ENCODE measurements at regions not wholly inside any gene's neighbourhood (a gene's known extent, or its start where the extent isn't known, plus 50 kb on each side); places are given as distances from the start of the nearest gene placed in this dataset.

DNA sequence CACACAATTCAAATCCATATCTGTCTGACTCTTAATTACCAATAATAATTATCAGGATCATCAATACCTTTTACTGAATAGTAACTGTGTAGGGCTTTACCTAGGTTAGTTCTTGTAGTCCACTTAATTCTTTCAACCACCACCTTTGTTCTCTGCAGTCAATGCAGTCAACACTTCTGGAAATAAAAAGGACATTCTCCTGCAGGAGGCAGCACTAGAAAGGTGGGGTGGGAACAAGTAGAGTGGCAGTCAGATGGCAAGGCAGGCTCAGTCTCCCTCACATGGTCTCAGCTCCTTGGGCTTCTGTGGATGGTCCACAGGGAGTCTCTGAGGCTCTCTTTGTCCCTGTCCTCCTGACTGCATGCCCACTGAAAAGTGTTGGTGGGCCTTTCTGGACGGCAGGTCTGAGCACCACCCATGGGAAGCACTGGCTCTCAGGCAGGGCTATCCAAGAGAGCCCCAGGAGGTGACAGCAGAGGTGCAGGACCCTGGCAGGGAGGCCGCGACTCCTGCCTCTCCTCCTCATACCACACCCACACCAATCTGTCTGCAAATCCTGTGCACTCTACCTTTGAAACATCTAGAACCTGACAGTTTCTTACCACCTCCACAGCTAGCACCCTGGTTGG lies 237.3 kb downstream of the FOXD2 start:
- Mint-ChIP-seq H3K27me3 (peaks cover 19% of the 10 kb centered on the region), H3K4me3 (no peak overlapping the region), H3K36me3 (ENCODE audit: low read depth) (no peaks in the 10 kb centered on the region), H3K27ac (no peak overlapping the region), H3K9me3 (peaks cover 5% of the 10 kb centered on the region), H3K4me1 (ENCODE audit: low read depth) (no peaks in the 10 kb centered on the region)

DNA sequence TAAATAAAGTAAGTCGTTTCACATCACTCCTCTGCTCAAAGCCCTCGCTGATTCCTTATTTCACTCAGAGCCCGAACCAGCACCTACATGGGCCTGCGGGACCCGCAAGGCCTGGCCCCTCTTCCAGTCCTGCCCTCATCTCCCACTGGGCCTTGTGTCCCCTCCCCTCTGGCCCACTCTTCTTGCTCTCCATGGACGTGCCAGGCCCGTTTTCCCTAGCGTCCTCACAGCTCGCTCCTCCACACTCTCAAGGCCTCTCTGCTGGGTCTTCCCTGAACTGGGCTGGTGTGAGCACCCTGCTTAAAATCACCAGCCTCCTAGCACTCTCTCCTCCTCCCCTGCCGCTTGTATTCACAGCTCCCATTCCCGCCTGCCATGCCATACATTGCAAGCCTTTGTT lies 237.9 kb downstream of the FOXD2 start:
- Mint-ChIP-seq H3K9me3 (peaks cover 5% of the 10 kb centered on the region), H3K36me3 (ENCODE audit: low read depth) (no peaks in the 10 kb centered on the region), H3K4me3 (no peak overlapping the region), H3K27me3 (peaks cover 15% of the 10 kb centered on the region), H3K4me1 (ENCODE audit: low read depth) (no peaks in the 10 kb centered on the region), H3K27ac (no peak overlapping the region)

DNA sequence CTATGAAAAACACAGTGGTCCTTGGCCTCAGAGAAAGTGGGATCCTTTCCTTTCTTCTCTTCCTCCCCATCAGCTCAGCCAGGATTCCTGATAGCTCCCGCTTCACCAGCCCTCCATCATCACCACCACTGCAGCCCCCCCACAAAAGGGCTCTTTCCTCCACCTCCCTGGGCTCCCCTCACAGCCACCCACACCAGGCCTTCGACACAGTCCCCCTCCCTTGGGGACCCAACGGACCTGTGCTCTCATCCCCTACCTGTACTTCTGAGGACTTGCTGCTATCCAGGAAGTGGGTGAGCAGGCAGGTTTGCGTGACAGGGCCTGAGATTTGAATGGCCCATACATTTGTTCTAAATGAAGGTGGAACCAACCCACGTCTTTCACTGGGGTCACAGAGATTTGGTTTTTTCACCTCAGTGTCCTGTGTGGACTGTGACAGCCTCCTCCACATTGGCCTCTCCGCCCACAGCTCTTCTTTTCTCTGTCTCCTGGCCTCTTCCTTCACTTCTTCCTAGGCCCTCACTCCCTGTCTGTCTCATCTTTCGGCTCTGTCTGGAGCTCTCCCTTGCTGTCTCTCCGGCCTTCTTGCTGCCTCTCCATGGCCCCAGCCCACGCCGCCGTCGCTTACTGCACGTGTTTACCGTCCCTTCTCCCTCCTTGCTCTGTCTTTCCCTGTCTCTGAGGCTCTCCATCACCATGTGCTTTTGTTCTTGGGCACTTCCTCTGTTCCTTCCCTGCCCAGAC lies 238.6 kb downstream of the FOXD2 start:
- no peaks in the 10 kb centered on the region for H3K4me1 Mint-ChIP-seq (ENCODE audit: low read depth)
- no peak overlapping the region for H3K27ac Mint-ChIP-seq
- no peaks in the 10 kb centered on the region for H3K36me3 Mint-ChIP-seq (ENCODE audit: low read depth)
- peaks cover 11% of the 10 kb centered on the region for H3K27me3 Mint-ChIP-seq
- H3K4me3 Mint-ChIP-seq, result no peak overlapping the region
- peaks cover 5% of the 10 kb centered on the region for H3K9me3 Mint-ChIP-seq

DNA sequence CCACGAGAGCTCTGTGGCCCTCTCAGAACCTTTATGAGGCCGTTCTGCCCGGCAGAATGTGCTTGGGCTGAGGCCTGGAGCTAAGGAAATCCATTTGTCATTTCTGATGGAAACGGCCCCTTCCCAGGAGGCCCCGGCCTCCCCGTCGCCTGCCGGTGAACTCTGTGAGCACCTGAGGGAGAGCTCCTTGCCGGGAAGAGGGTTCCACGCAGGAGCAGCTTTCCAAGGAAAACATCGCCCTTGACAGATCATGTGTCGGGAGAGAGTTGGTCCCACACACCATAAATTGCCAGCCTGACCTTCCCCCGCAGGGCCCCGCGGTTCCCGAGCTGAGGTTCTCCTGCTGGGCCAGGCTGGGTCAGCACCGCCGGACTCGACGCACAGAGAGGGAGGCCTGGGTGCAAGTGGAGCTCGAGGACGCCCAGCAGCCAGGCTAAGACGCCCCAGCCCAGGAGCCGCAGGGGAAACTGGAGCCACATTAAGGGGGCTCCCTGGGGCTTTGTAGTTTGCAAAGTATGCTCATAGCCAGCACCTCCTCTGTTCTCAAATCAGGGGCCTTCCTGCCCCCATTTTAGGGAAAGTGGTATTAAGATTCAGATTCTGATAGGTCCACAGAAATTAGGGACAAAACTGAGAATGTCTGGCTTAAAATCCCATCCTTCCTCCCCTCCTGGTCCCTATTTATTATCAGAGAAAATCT lies 239.5 kb downstream of the FOXD2 start:
- H3K4me1 Mint-ChIP-seq (ENCODE audit: low read depth), result no peaks in the 10 kb centered on the region
- H3K27ac Mint-ChIP-seq, result no peak overlapping the region
- H3K4me3 Mint-ChIP-seq, result no peak overlapping the region
- H3K27me3 Mint-ChIP-seq, result peaks cover 10% of the 10 kb centered on the region
- H3K36me3 Mint-ChIP-seq (ENCODE audit: low read depth), result no peaks in the 10 kb centered on the region
- peaks cover 4% of the 10 kb centered on the region for H3K9me3 Mint-ChIP-seq

DNA sequence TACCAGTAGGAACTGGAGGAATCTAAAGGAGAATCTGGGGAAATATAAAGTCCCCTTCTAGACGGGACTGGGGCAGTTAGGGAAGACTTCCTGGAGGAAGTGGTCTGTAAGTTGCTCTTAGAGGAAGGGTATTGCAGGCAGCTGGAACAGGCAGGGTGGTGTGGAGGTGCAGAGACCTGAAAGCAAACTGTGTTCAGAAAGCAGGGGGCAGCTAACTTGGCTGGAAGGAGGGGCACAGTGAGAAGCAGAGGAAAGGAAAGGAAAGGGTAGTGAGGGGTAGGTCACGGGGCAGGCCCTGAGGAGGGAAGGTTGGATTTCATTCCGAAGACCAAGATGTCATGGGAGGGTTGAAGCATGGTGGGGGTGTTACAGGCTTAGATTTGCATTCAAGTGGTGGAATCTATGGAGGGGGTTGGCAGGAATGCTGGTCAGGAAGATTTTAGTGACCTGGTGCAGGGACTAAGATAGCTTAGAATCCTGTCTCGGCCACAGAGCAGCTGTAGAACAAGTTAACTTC lies 240.7 kb downstream of the FOXD2 start:
- no peak overlapping the region for H3K4me3 Mint-ChIP-seq
- H3K9me3 Mint-ChIP-seq, result no peaks in the 10 kb centered on the region
- H3K27me3 Mint-ChIP-seq, result peaks cover 6% of the 10 kb centered on the region
- no peaks in the 10 kb centered on the region for H3K36me3 Mint-ChIP-seq (ENCODE audit: low read depth)
- H3K4me1 Mint-ChIP-seq (ENCODE audit: low read depth), result no peaks in the 10 kb centered on the region
- no peak overlapping the region for H3K27ac Mint-ChIP-seq

DNA sequence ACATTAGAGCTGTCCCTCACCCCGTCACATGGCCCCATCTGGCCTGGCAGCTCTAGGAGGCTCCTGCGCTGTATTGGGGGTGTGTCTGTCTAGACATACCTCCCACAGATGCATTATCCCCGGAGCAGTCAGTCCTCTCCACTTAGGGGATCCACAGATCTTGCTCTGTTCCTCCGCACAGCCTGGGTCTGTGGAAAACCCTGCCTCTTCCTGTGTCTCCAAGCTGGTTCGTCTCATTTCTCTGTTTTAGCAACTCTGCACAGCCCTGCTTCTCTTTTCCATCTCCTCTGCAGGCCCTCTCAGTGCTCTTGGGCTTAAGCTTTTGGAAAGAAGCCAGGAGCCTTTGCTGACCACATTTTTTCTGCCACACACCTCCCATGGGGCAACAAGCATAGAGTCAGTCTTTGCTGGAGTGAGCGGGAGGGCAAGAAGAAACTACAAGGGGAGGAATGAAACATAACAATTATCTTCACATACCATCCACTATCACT lies 241.5 kb downstream of the FOXD2 start:
- Mint-ChIP-seq H3K9me3 (no peaks in the 10 kb centered on the region), H3K36me3 (ENCODE audit: low read depth) (no peaks in the 10 kb centered on the region), H3K27ac (no peak overlapping the region), H3K4me1 (ENCODE audit: low read depth) (no peaks in the 10 kb centered on the region), H3K27me3 (peaks cover 6% of the 10 kb centered on the region), H3K4me3 (no peak overlapping the region)

DNA sequence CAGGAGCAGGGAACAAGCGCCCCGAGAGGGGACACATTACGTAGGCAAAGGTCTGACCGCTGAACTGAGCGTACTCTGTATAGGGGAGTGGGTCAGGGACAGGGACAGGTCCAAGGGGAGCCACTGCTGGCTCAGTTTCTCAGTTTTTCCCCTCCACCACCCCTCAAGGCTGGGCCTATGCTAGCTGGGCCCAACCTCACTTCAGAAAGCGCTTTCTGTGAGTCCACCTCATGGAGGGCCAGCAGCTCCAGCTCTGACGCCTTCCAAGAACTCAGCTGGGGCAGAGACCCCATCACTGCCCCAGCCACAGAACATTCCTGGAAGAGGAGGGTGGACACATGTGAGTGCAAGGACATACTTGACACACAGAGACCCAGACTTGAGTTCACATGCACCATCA lies 242.0 kb downstream of the FOXD2 start:
- peaks cover 6% of the 10 kb centered on the region for H3K27me3 Mint-ChIP-seq
- no peak overlapping the region for H3K4me3 Mint-ChIP-seq
- no peaks in the 10 kb centered on the region for H3K36me3 Mint-ChIP-seq (ENCODE audit: low read depth)
- no peaks in the 10 kb centered on the region for H3K4me1 Mint-ChIP-seq (ENCODE audit: low read depth)
- no peaks in the 10 kb centered on the region for H3K9me3 Mint-ChIP-seq
- no peak overlapping the region for H3K27ac Mint-ChIP-seq

DNA sequence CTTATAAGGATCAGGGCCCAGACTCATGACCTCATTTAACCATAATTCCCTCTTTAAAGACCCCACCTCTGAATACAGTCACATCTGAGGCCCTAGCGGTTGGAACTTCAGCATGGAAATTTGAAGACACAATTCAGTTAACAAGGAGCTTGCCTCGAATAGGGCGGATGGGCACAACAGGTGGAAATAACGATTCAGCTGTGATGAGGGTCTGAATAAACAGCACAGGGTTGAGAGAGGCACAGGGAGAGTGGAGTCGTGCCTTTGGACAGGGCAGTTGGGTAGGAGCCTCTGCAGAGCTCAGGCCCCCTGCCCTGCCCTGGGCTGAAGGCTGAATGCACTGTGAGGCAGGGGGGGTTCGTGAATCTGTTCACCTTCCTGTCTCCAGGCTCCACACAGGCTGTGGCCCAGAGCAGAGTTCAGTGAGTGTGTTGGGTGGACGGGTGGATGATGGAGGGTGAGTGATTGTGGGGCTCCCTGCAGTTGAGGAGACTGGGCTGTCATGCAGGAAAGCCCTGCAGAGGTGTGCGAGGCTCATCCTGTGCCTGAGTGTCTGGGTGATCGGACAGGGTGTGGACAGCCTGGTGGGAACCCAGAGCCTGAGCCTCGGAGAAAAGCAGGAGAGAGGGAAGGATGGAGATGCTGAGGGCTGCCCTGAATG lies 243.1 kb downstream of the FOXD2 start:
- Mint-ChIP-seq H3K9me3 (no peaks in the 10 kb centered on the region), H3K27ac (no peak overlapping the region), H3K27me3 (peaks cover 6% of the 10 kb centered on the region)

DNA sequence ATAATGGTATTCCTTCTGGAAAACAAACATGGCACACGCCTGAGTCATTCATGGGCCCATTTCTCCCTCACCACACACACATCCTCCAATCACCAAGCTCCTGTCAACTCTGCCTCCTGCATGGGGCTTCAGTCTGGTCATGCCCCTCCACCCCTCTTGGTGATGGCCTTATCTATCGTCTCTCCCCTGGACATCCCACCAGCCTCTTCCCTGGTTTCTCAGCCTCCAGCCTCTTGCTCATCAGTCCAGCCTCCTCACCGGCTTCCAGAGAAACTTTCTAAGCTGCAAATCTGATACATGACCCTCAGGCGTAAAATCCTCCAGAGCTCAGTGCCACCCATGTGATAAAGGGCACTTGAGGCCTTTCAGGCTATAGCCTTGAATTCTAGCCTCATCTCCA lies 243.9 kb downstream of the FOXD2 start:
- Mint-ChIP-seq H3K27ac (no peak overlapping the region), H3K9me3 (no peaks in the 10 kb centered on the region), H3K27me3 (peaks cover 7% of the 10 kb centered on the region), H3K4me1 (ENCODE audit: low read depth) (no peaks in the 10 kb centered on the region), H3K36me3 (ENCODE audit: low read depth) (no peaks in the 10 kb centered on the region), H3K4me3 (no peak overlapping the region)

More for the DNA sequence above, 243.1 kb downstream of the FOXD2 start:
- Mint-ChIP-seq H3K4me3 (no peak overlapping the region), H3K4me1 (ENCODE audit: low read depth) (no peaks in the 10 kb centered on the region), H3K36me3 (ENCODE audit: low read depth) (no peaks in the 10 kb centered on the region)

DNA sequence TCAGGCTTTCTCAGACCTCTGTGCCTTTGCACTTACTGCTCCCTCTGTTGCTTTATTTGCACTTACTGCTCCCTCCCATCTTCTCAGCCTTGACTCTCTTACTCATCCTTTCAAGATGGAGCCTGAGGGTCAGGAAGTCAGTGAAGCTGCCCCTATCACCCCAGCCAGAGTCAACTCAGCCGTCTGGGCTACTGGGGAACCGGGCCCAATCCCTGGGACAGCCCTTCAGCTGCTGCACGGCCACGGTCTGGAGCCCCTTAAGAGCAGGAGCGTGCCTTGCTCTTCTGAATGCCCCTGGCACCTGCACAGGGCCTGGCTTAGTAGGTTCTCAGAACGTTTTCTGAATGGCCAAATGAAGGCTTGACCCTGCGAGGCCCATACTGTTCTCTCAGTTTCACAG lies 244.4 kb downstream of the FOXD2 start:
- Mint-ChIP-seq H3K36me3 (ENCODE audit: low read depth) (no peaks in the 10 kb centered on the region), H3K9me3 (no peaks in the 10 kb centered on the region), H3K27ac (no peak overlapping the region), H3K4me1 (ENCODE audit: low read depth) (no peaks in the 10 kb centered on the region), H3K4me3 (no peak overlapping the region), H3K27me3 (peaks cover 11% of the 10 kb centered on the region)

DNA sequence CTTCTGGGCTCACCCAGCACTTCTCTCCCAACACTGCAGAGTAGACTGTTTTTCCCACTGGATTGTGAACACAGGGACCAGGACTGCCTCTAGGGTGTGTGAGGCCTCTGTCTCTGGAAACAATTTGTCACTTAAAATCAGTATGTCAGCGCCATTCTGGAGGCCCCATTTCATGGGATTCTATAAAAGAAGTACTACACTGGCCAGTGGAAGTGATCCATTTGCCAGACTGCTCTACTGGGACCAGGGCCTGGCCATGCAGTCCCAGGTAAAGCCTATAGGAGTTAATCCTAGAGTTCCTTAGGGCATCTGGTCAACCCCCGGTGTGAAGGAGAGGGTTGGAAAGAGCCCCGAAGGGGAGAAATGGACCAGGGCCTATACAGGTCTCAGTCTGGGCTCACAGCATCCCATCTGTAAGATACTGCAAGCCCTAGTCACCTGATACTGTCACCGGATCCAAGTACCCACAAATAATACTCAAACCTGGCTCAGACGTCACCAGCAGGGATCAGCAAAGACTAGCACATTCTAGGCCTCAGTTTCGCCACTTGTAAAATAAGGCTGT lies 245.0 kb downstream of the FOXD2 start:
- Mint-ChIP-seq H3K27ac (no peak overlapping the region), H3K36me3 (ENCODE audit: low read depth) (no peaks in the 10 kb centered on the region), H3K4me1 (ENCODE audit: low read depth) (no peaks in the 10 kb centered on the region), H3K27me3 (peaks cover 14% of the 10 kb centered on the region), H3K9me3 (no peaks in the 10 kb centered on the region), H3K4me3 (no peak overlapping the region)

DNA sequence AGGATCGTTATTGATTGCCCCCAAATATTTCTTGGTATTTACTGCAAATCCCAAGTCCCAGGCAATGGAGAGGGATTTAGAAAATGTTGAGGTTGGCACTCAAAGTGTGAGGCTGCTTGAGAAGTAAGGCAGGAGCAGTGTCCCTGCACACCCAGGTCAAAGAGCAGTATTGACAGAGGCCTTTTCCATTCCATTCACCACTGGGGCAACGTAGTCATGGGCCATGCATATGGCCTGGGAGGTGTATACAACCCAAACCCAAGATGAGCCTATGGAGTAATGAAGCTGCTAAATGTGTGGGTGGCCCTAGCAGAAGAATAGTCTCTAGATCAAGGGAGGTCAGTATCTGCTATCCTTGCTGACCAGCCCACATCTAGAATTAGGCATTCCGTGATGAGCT lies 245.6 kb downstream of the FOXD2 start:
- Mint-ChIP-seq H3K9me3 (no peaks in the 10 kb centered on the region), H3K27ac (no peak overlapping the region), H3K4me1 (ENCODE audit: low read depth) (no peaks in the 10 kb centered on the region), H3K27me3 (peaks cover 13% of the 10 kb centered on the region), H3K36me3 (ENCODE audit: low read depth) (no peaks in the 10 kb centered on the region), H3K4me3 (no peak overlapping the region)

DNA sequence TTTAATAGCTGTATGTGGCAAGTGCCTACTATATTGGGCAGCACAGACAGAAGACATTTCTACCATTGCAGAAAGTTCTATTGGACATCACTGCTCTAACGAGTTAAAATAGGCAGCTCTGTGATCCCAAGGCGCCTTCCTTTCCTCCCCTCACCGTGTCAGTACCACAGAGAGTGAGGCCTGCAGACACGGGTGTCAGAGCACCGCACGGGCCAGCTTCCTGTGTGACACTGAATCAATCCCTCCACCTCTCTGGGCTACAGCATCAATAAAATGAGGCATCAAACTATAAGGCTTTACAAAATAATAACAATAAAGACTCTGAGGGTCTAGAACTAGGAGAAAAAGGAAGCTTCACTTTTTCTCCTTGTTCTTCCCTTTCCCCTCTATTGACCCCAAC lies 246.7 kb downstream of the FOXD2 start:
- no peaks in the 10 kb centered on the region for H3K9me3 Mint-ChIP-seq
- H3K4me3 Mint-ChIP-seq, result no peak overlapping the region
- H3K36me3 Mint-ChIP-seq (ENCODE audit: low read depth), result no peaks in the 10 kb centered on the region
- H3K4me1 Mint-ChIP-seq (ENCODE audit: low read depth), result no peaks in the 10 kb centered on the region
- no peak overlapping the region for H3K27ac Mint-ChIP-seq
- H3K27me3 Mint-ChIP-seq, result peaks cover 12% of the 10 kb centered on the region

DNA sequence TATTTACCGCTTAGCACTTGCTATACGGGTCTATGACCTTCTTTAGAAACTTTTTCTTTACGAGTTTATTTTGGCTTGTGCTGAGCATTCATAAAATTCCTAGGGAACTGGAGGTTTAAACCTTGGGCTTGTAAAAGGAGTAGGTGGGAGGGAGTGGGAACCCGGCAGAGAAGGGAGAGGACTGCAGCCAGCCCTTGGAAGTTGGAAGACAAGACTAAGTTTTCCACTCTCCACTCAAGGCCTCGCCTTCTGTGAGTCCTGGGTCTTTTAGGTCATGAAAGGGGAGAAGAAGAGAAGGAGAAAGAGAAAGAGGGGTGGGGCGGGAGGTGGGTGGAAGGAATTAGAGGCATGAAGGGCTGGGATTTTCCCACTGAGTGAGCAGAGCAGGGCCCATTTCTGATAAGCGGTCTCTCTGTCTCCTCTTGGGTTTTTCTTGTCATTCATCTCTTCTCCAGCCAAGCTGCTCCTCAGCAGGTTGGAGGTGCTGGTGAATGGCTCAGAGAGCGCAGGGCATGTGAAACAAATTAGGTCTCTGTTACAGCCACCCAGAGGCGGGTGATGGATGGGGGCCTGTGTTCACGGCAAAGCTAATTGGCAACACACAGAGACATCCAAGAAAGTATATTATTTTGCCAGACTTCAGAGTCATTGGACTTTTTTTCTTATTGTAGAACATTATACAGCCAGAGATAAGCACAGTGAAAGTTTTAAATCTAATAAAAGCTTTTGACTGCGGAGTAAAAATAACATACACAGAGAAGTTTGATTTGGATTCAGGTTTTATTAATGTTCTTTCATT lies 247.3 kb downstream of the FOXD2 start:
- Mint-ChIP-seq H3K4me3 (no peak overlapping the region), H3K4me1 (ENCODE audit: low read depth) (no peaks in the 10 kb centered on the region), H3K9me3 (no peaks in the 10 kb centered on the region), H3K36me3 (ENCODE audit: low read depth) (no peaks in the 10 kb centered on the region), H3K27ac (no peak overlapping the region), H3K27me3 (peaks cover 15% of the 10 kb centered on the region)

Measured in stimulated activated naive CD8-positive, alpha-beta T cell treated with anti-CD3 and anti-CD28 coated beads, Interleukin-15, Interleukin-2, amounts not matched to agents 100 ng/mL and 50 ng/mL, for 24 hours (primary cell).